SK-N-SH (cell line): ENCODE measurements at regions not wholly inside any gene's neighbourhood (a gene's known extent, or its start where the extent isn't known, plus 50 kb on each side); places are given as distances from the start of the nearest gene placed in this dataset.

Experiments used
- CTCF ChIP-seq: fragments of 200-600 bp; sonication (generic); IDR thresholded peaks from 2 replicates; pipeline ENCODE4 v1.6.1; 2017; ENCODE audit warnings: antibody characterized with exemption, mild to moderate bottlenecking, moderate library complexity
- EZH2phosphoT487 ChIP-seq: fragments of 200-600 bp; sonication (generic); IDR thresholded peaks from 2 replicates; pipeline ENCODE4 v1.6.1; 2017; ENCODE audit warnings: low read depth, mixed run types, mild to moderate bottlenecking, antibody characterized with exemption, moderate library complexity, borderline replicate concordance
- RAD21 ChIP-seq: IDR thresholded peaks from 2 replicates; pipeline ENCODE4 v1.6.1; 2012; ENCODE audit warnings: mild to moderate bottlenecking, low read length
- USF1 ChIP-seq: IDR thresholded peaks from 2 replicates; pipeline ENCODE4 v1.4.0; 2012; ENCODE audit warnings: low read depth, borderline replicate concordance

- TF ChIP-seq CTCF (no peak), RAD21 (no peak), EZH2phosphoT487 (no peak), USF1 (no peak)
Measured at GRCh38 chr11:105407101-105407500, 202.8 kb upstream of the GRIA4 start.
